ENCODE measurements at regions not wholly inside any gene's neighbourhood (a gene's known extent, or its start where the extent isn't known, plus 50 kb on each side); places are given as distances from the start of the nearest gene placed in this dataset.

GRCh38 chr10:128537834-128538330 lies 411.7 kb upstream of the MKI67 start:
- FAIRE-seq = peak; percentile 18

GRCh38 chr10:128538671-128539070 lies 412.4 kb upstream of the MKI67 start:
- FAIRE-seq = no peak

GRCh38 chr10:128539510-128540127 lies 413.4 kb upstream of the MKI67 start:
- FAIRE-seq = no peak

- no peak for FAIRE-seq
Measured at GRCh38 chr10:128540128-128540762, 414.0 kb upstream of the MKI67 start.

GRCh38 chr10:128540781-128541761 lies 414.8 kb upstream of the MKI67 start:
- FAIRE-seq = peak; percentile 68

- peak; percentile 63 for FAIRE-seq
Measured at GRCh38 chr10:128541926-128542475, 415.8 kb upstream of the MKI67 start.

GRCh38 chr10:128542659-128543058 lies 416.4 kb upstream of the MKI67 start:
- FAIRE-seq = no peak

GRCh38 chr10:128543151-128543550 lies 416.9 kb upstream of the MKI67 start:
- no peak for FAIRE-seq

- FAIRE-seq = no peak
Measured at GRCh38 chr10:128545216-128545615, 419.0 kb upstream of the MKI67 start.

GRCh38 chr10:128546651-128547165 lies 420.5 kb upstream of the MKI67 start:
- FAIRE-seq = no peak

- no peak for FAIRE-seq
Measured at GRCh38 chr10:128549101-128549608, 422.9 kb upstream of the MKI67 start.

- no peak for FAIRE-seq
Measured at GRCh38 chr10:128550045-128550444, 423.8 kb upstream of the MKI67 start.

GRCh38 chr10:128551475-128551874 lies 425.3 kb upstream of the MKI67 start:
- FAIRE-seq = no peak

- FAIRE-seq = no peak
Measured at GRCh38 chr10:128553755-128554154, 427.5 kb upstream of the MKI67 start.

- no peak for FAIRE-seq
Measured at GRCh38 chr10:128556182-128557110, 430.2 kb upstream of the MKI67 start.

GRCh38 chr10:128557149-128557710 lies 431.0 kb upstream of the MKI67 start:
- no peak for FAIRE-seq

- no peak for FAIRE-seq
Measured at GRCh38 chr10:128560406-128560805, 434.2 kb upstream of the MKI67 start.

- FAIRE-seq = no peak
Measured at GRCh38 chr10:128560993-128561392, 434.8 kb upstream of the MKI67 start.

- FAIRE-seq = no peak
Measured at GRCh38 chr10:128563387-128563786, 437.2 kb upstream of the MKI67 start.

- FAIRE-seq = no peak
Measured at GRCh38 chr10:128563904-128564303, 437.7 kb upstream of the MKI67 start.

- FAIRE-seq = no peak
Measured at GRCh38 chr10:128566361-128566968, 440.2 kb upstream of the MKI67 start.

All from endometrium (tissue), 2 donors.